GM10266 (cell line): ENCODE measurements at regions not wholly inside any gene's neighbourhood (a gene's known extent, or its start where the extent isn't known, plus 50 kb on each side); places are given as distances from the start of the nearest gene placed in this dataset.

Source experiments
- DNase-seq: peaks from one replicate; pipeline ENCODE4 v3.0.0; 2012; ENCODE audit errors: extremely low spot score
- CTCF ChIP-seq: IDR thresholded peaks from 2 replicates; pipeline ENCODE4 v1.5.1; 2012; ENCODE audit warnings: mild to moderate bottlenecking, low read depth; ENCODE audit not compliant: control insufficient read depth, insufficient read depth; ENCODE audit errors: missing control alignments

- no peak for TF ChIP-seq CTCF
These were observed 191.7 kb upstream of the MAP3K7 start for GRCh38 chr6:90778417-90779203.

GRCh38 chr6:90770778-90771177 is 183.9 kb upstream of the MAP3K7 start:
- no peak for TF ChIP-seq CTCF
- DNase-seq = no peak

More at GRCh38 chr6:90778417-90779203, 191.7 kb upstream of the MAP3K7 start:
- no peak for DNase-seq

GRCh38 chr6:90765895-90766294 is 179.0 kb upstream of the MAP3K7 start:
- DNase-seq = no peak
- no peak for TF ChIP-seq CTCF

GRCh38 chr6:90765491-90765890 is 178.6 kb upstream of the MAP3K7 start:
- no peak for DNase-seq
- no peak for TF ChIP-seq CTCF

- no peak for TF ChIP-seq CTCF
- DNase-seq = no peak
These were observed 177.1 kb upstream of the MAP3K7 start for GRCh38 chr6:90764001-90764400.

- no peak for TF ChIP-seq CTCF
- DNase-seq = no peak
These were observed 172.8 kb upstream of the MAP3K7 start for GRCh38 chr6:90759664-90760063.

- no peak for TF ChIP-seq CTCF
- no peak for DNase-seq
These were observed 171.9 kb upstream of the MAP3K7 start for GRCh38 chr6:90758741-90759140.
